Heart right ventricle (tissue), 16 donors: ENCODE measurements at regions not wholly inside any gene's neighbourhood (a gene's known extent, or its start where the extent isn't known, plus 50 kb on each side); places are given as distances from the start of the nearest gene placed in this dataset.
"Not testable (repeated sequence)": the region's sequence is repeated elsewhere in the genome, so short reads cannot be mapped to it uniquely, and the experiment has no call there.

Experiments used
- ATAC-seq, 8 donors: fragments of 200-7000 bp; cut with Tn5 transposase; one replicate each; pipeline ENCODE4 v1.9.1; 2020; ENCODE audit warnings: mild to moderate bottlenecking in 8 of 8, moderate library complexity in 8 of 8, moderate number of reproducible peaks in 1 of 8
- DNase-seq, 2 donors: peaks; one replicate each; pipeline ENCODE4 v3.0.0-alpha.2; 2020
- H3K27ac ChIP-seq, 10 donors: fragments of 200-600 bp; sonication (generic) in 2 of 10; one replicate each; pipeline versions ENCODE4 v1.5.0 to v1.8.0; 2020 to 2022; ENCODE audit warnings: mild to moderate bottlenecking in 3 of 10
- H3K27me3 ChIP-seq, 7 donors: fragments of 200-600 bp; one replicate each; pipeline ENCODE4 v1.8.0; 2021 to 2022; ENCODE audit warnings: mild to moderate bottlenecking in 2 of 7
- H3K36me3 ChIP-seq, 9 donors: fragments of 200-600 bp; sonication (generic) in 1 of 9; one replicate each; pipeline versions ENCODE4 v1.5.0 to v1.8.0; 2020 to 2022; ENCODE audit warnings: mild to moderate bottlenecking in 2 of 9
- H3K4me1 ChIP-seq, 9 donors: fragments of 200-600 bp; sonication (generic) in 1 of 9; one replicate each; pipeline versions ENCODE4 v1.5.0 to v1.8.0; 2020 to 2022; ENCODE audit warnings: mild to moderate bottlenecking in 4 of 9
- H3K4me3 ChIP-seq, 10 donors: fragments of 200-600 bp; sonication (generic) in 2 of 10; one replicate each; pipeline versions ENCODE4 v1.5.0 to v1.8.0; 2020 to 2022; ENCODE audit warnings: mild to moderate bottlenecking in 7 of 10, moderate library complexity in 2 of 10
- H3K9me3 ChIP-seq, 11 donors: fragments of 200-600 bp in 10 of 11; sonication (generic) in 2 of 11; one replicate each; pipeline versions ENCODE4 v1.5.0 to v1.8.0; 2013 to 2022; ENCODE audit warnings: mild to moderate bottlenecking in 2 of 11, control low read depth in 1 of 11, moderate library complexity in 1 of 11
- CTCF ChIP-seq, 9 donors: fragments of 200-600 bp; sonication (generic) in 2 of 9; IDR thresholded peaks; one replicate each; pipeline versions ENCODE4 v1.5.0 to v1.8.0; 2021 to 2022; ENCODE audit warnings: antibody characterized with exemption in 9 of 9, mild to moderate bottlenecking in 5 of 9, moderate library complexity in 1 of 9
- WGBS, 2 donors: extraction: QIAGEN DNeasy Blood & Tissue Kit; methylation state at CpG; one replicate each; pipeline ENCODE4 v1.1.7; 2013; ENCODE audit warnings: inconsistent platforms in 1 of 2; 5-methylcytosine and 5-hydroxymethylcytosine counted together
- intact Hi-C, 10 donors: fragments of 100-400 bp; cut with DNase I; formaldehyde crosslinking; loops; one replicate each; pipeline versions ENCODE4 v1.11.1 to v1.14.2; 2022
- donor health status: Arrhythmogenic right ventricular cardiomyopathy.
- donor health status: ischemic (EF 13 %, LVEDD 7.1; RV severe dilation, severe dysfunction).
- donor health status: healthy with polysubstance abuse.
- donor health status: DM: no; HTN: yes; CAD: no.
- donor health status: DM: no; HTN: no; CAD: no.
- donor health status: ischemic (EF 25% LVEDD 6.9; RV normal size, moderate dysfunction).
- donor health status: ischemic (EF 25% LVEDD 5.7; RV mildly dilated, moderate dysfunction).
- donor health status: healthy.
- donor health status: DM: yes; HTN: yes; CAD: no.
- donor health status: Ischemic cardiomyopathy.
- donor health status: ischemic (EF 35%, LVEDD 5.7; RV mildly dilated, moderate dysfunction).
- donor health status: nonischemic (EF 11% LVEDD 7.7; RV severe dilation, severe dysfunction).
- donor health status: DM: yes; HTN: yes; CAD: no.
- donor health status: PGD.
- donor health status: ischemic (EF 29% LVEDD 5.4; RV normal size, mild dysfunction).
- donor health status: nonischemic (EF 23%, LVEDD 6.1; RV moderate dilation, normal function).

- Histone ChIP-seq H3K4me3 (no peak overlapping the region), H3K4me1 (peaks cover 0 to 16% (median 9%) of the 10 kb centered on the region in 9 donors), H3K9me3 (peaks cover 0 to 3% (median 0%) of the 10 kb centered on the region in 11 donors), H3K27me3 (no peaks in the 10 kb centered on the region), H3K27ac (no peak overlapping the region), H3K36me3 (no peaks in the 10 kb centered on the region)
- no peak for DNase-seq
- 97 to 98% methylated on average over 2 of the region's 2 CpGs for WGBS, 2 donors
- intact Hi-C loops: no loop called here
- no peak for ATAC-seq
- TF ChIP-seq CTCF (IDR thresholded peaks at IDR 0.05): no peak
These were observed 522.9 kb downstream of the REEP3 start for GRCh38 chr10:64044098-64044497.

GRCh38 chr10:64044957-64045632 is 523.9 kb downstream of the REEP3 start:
- H3K9me3 ChIP-seq, H3K4me3 ChIP-seq, DNase-seq, H3K27me3 ChIP-seq, ATAC-seq, intact Hi-C loops, H3K27ac ChIP-seq, H3K36me3 ChIP-seq: not testable (repeated sequence)
- peaks cover 0 to 16% (median 9%) of the 10 kb centered on the region in 9 donors for H3K4me1 ChIP-seq
- 91% methylated on average over 16 of the region's 16 CpGs for WGBS, 2 donors

GRCh38 chr10:64054392-64054791 is 533.2 kb downstream of the REEP3 start:
- Histone ChIP-seq H3K4me1 (no peaks in the 10 kb centered on the region), H3K27me3 (peaks cover 0 to 3% (median 0%) of the 10 kb centered on the region in 7 donors), H3K27ac (no peak overlapping the region), H3K36me3 (no peaks in the 10 kb centered on the region), H3K4me3 (no peak overlapping the region), H3K9me3 (no peaks in the 10 kb centered on the region)
- intact Hi-C loops: no loop called here
- ATAC-seq (no peak), DNase-seq (no peak)
- no peak for TF ChIP-seq CTCF (IDR thresholded peaks at IDR 0.05)

DNA sequence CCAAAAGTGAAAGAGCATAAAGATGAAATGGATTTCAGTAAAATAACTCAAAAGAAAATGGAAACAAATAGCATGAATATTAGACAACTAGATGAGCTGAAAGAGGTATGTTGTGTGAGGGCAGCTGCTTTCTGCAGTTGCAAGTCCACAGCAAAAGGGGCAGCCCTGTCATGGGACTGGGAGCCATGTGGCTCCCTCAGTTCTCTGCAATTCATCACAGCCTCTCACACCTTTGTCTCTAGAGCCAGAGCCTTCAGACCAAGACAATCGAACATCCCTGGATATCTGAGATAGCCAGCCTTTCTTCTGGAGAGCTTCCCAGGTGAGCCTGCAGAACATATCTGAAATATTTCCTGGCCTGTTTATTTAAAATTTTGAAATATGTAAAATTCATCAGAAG is 538.7 kb downstream of the REEP3 start:
- no peak for TF ChIP-seq CTCF (IDR thresholded peaks at IDR 0.05)
- no peak overlapping the region for H3K27ac ChIP-seq
- no peak for ATAC-seq
- H3K4me3 ChIP-seq: no peak overlapping the region
- WGBS, 2 donors: 54 to 57% methylated on average over 1 of the region's 1 CpG
- H3K4me1 ChIP-seq: no peaks in the 10 kb centered on the region
- no peaks in the 10 kb centered on the region for H3K9me3 ChIP-seq
- H3K27me3 ChIP-seq: peaks cover 0 to 3% (median 0%) of the 10 kb centered on the region in 7 donors
- intact Hi-C loops: no loop called here
- no peak for DNase-seq
- H3K36me3 ChIP-seq: no peaks in the 10 kb centered on the region

DNA sequence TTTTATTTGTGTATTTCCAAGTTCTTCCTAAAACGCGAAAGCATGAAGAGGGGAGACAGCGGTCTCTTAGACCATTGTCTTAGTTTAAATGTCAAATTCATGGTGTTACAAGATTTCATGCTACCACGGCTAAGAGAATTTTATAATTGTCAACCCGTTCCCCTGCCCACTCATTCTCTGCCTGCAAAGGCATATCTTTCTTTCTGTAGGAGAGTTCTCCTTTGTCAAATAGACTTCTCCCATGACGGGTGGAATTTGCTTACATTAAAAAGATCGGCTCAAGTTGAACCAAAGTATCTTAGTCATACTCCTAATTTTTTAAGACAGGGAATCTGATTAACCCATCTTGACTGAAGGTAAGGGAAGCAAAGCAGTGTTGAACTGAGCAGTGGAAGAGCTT is 539.2 kb downstream of the REEP3 start:
- WGBS, 2 donors: 76 to 89% methylated on average over 7 of the region's 7 CpGs
- no peak overlapping the region for H3K4me3 ChIP-seq
- peaks cover 0 to 3% (median 0%) of the 10 kb centered on the region in 7 donors for H3K27me3 ChIP-seq
- DNase-seq: no peak
- no peaks in the 10 kb centered on the region for H3K4me1 ChIP-seq
- intact Hi-C loops: no loop called here
- TF ChIP-seq CTCF (IDR thresholded peaks at IDR 0.05): no peak
- ATAC-seq: no peak
- H3K27ac ChIP-seq: no peak overlapping the region
- H3K9me3 ChIP-seq: no peaks in the 10 kb centered on the region
- no peaks in the 10 kb centered on the region for H3K36me3 ChIP-seq
